NCI-H2227 (cell line): ENCODE measurements at regions not wholly inside any gene's neighbourhood (a gene's known extent, or its start where the extent isn't known, plus 50 kb on each side); places are given as distances from the start of the nearest gene placed in this dataset.
A peak's percentile ranks its signal among the peaks of the same experiment; 100 is the strongest.

Experiments used
- DNase-seq: peaks from one replicate; lab custom pipeline; 2025; ENCODE audit not compliant: unreplicated experiment; lab: John Stamatoyannopoulos, UW

- no peak for DNase-seq
Measured at GRCh38 chr20:40591119-40591518, 97.9 kb downstream of the MAFB start.

GRCh38 chr20:40589581-40589980 is 99.5 kb downstream of the MAFB start:
- no peak for DNase-seq

- DNase-seq = no peak
Measured at GRCh38 chr20:40588891-40589290, 100.1 kb downstream of the MAFB start.

GRCh38 chr20:40587038-40587437 is 102.0 kb downstream of the MAFB start:
- no peak for DNase-seq

- no peak for DNase-seq
Measured at GRCh38 chr20:40584130-40584809, 104.8 kb downstream of the MAFB start.

GRCh38 chr20:40583636-40584035 is 105.4 kb downstream of the MAFB start:
- no peak for DNase-seq

- DNase-seq = no peak
Measured at GRCh38 chr20:40583205-40583604, 105.8 kb downstream of the MAFB start.

GRCh38 chr20:40582531-40582930 is 106.5 kb downstream of the MAFB start:
- DNase-seq = no peak

GRCh38 chr20:40579701-40580100 is 109.3 kb downstream of the MAFB start:
- DNase-seq = no peak

GRCh38 chr20:40578961-40579360 is 110.1 kb downstream of the MAFB start:
- DNase-seq = no peak

- no peak for DNase-seq
Measured at GRCh38 chr20:40575851-40576250, 113.2 kb downstream of the MAFB start.

GRCh38 chr20:40572251-40572650 is 116.8 kb downstream of the MAFB start:
- DNase-seq = no peak

- no peak for DNase-seq
Measured at GRCh38 chr20:40571639-40572038, 117.4 kb downstream of the MAFB start.

- DNase-seq = no peak
Measured at GRCh38 chr20:40568200-40568599, 120.8 kb downstream of the MAFB start.

- no peak for DNase-seq
Measured at GRCh38 chr20:40565682-40566040, 123.4 kb downstream of the MAFB start.

GRCh38 chr20:40565001-40565681 is 123.9 kb downstream of the MAFB start:
- DNase-seq = no peak

GRCh38 chr20:40563296-40563950 is 125.6 kb downstream of the MAFB start:
- peak; percentile 47 for DNase-seq

GRCh38 chr20:40562031-40562430 is 127.0 kb downstream of the MAFB start:
- DNase-seq = no peak

- DNase-seq = no peak
Measured at GRCh38 chr20:40561187-40561586, 127.8 kb downstream of the MAFB start.

GRCh38 chr20:40558212-40558611 is 130.8 kb downstream of the MAFB start:
- no peak for DNase-seq

GRCh38 chr20:40551125-40551530 is 137.9 kb downstream of the MAFB start:
- DNase-seq = no peak

GRCh38 chr20:40547483-40548091 is 141.4 kb downstream of the MAFB start:
- peak; percentile 59 for DNase-seq
